ENCODE measurements at regions not wholly inside any gene's neighbourhood (a gene's known extent, or its start where the extent isn't known, plus 50 kb on each side); places are given as distances from the start of the nearest gene placed in this dataset.
A peak's percentile ranks its signal among the peaks of the same experiment; 100 is the strongest.
"Not testable (repeated sequence)": the region's sequence is repeated elsewhere in the genome, so short reads cannot be mapped to it uniquely, and the experiment has no call there.

DNA sequence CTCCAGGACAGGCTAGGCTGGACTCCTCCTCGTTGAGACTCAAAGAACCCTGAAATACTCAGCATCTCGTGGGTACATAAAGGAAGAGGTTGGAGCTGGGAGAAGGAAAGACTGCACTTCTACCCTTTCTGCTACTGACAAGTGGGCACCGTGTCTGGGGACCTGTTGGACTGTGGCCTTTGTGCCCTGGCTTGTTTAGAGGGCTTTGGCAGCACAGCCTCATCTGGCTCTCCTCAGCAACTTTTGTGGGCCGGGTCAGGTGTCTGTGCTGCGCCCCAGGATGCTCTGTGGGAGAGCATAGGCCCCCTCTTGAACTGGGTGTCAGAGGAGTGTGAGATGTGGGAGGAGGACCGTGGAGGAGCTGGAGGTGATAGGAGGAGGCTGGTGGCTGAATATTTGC, 142.4 kb downstream of the FCRL5 start:
- no peak for DNase-seq (ENCODE audit: low read depth)

DNA sequence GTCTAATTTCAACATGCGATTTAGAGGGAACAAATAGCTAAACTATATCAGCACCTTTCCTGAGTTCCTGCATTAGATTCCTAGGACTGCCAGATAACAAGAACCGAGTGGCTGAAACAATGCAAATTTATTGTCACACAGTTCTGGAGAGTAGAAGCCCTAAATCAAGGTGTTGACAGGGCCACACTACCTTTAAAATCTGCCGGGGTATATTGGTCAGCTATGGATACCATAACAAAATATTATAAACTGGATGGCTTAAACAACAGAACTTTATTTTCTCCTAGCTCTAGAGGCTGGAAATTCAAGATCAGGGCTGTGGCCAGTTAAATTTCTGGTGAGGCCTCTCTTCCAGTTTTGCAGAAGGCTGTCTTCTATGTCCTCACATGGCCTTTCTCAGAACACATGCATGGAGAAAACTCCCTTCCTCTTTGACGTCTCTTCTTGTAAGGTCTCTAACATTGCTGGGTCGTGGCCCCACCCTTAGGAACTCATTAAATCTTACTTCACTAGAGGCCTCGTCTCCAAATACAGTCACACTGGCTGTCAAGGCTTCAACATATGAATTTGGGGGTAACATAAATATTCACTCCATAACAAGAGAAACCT, 144.3 kb downstream of the FCRL5 start:
- no peak for DNase-seq (ENCODE audit: low read depth)

DNA sequence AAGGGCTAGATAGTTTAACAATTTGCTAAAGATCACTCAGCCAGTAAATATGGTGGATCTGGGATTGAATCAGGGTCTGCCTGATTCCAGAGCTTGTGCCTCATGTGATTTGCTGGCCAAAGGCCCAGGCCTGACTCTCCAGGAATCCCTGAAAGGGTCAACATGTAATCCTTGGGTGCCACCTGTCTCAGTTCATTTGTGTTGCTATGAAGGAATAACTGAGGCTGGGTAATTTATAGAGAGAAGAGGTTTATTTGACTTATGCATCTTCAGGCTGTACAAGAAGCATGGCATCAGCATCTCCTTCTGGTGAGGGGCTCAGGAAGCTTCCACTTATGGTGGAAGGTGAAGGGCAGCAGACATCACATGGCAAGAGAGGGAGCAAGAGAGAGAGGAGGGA, 144.9 kb downstream of the FCRL5 start:
- no peak for DNase-seq (ENCODE audit: low read depth)

DNA sequence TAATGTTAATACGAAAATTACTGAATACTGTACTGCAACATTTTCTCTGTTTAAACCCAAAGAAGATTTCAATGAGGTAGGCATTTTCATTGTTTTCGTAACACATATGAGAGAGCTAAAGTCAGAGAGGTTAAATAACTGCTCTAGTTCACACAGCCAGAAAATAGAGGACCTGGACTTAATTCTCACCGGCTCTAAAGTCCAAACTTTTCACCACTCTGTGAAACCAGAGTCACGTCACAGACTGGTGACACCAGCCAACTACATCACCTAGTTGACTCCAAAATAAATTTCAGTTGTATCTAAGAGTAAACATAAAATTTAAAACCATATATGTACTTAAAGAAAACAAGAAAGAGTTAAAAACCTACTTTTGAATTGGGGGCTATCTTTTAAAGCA, 146.7 kb downstream of the FCRL5 start:
- no peak for DNase-seq (ENCODE audit: low read depth)

DNA sequence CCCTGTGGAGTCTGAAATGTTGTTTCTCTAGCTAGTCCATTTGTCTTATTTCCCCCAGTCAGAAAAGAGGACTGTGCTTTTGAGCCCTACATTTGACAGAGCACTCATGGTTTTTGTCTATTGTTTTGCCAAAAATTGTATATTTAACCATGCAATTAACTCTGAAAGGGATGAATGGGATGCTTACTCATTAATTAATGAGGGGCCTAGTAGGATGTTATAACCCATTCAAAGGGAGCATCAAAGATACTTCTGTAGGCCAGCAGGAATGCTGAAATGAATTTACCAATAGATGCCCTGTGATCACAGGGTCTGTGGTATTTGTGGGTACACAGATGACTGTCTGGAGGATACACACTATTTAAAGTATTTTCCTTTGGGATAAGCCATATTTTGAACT, 147.7 kb downstream of the FCRL5 start:
- DNase-seq (ENCODE audit: low read depth): no peak

DNA sequence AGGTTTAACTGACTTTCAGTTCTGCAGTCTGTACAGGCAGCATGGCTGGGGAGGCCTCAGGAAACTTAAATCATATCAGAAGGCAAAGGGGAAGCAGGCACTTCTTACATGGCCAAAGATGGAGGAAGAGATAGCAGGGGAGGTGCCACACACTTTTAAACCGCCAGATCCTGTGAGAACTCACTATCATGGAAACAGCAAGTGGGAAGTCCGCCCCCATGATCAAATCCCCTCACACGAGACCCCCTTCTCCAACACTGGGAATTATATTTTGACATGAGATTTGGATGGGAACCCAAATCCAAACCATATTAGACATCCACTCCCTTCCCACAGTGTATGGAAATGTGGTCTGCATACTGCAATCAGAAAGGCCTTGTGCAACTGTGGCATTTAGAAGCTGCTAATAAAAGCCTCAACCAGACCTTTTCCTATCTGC, 148.2 kb downstream of the FCRL5 start:
- DNase-seq (ENCODE audit: low read depth): no peak

DNA sequence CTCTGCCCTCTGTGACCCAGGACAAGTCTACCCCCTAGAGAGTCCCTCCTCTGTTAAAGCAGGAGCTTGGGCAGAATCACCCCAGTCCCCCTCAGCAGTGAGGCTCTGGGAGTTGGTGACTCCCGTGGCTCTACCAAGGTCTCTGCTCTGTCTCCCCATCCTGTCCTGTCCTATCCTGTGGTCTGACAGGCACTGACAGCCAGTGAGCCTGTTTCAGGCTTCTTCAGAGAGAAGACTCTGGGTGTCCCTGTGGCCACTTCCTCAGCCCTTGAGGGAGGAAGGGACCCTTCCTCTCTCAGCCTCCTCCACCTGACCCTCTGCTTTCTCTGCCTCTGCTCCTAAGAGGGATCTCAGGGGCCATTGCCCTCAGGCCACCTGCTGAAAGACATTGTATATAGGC, 148.7 kb downstream of the FCRL5 start:
- no peak for DNase-seq (ENCODE audit: low read depth)

DNA sequence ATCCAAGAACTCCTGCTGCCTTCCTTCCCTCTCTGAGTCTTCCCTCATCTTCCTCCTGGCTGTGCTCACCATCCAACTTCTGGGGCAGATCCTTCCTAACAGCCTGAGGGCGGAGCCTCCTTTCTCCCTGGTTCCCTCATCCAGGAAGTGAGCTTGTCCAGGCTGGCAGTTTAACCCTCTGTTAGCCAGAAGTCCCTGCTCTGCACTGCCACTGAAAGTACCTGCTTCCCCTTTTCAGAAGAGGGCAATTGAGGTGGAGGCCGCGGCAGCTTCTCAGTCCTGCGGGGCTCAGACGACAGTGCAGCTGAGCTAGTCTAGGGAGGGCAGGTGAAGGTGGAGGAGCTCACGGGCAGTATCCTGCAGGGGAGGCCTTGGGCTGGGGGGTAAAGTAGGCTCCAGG, 149.1 kb downstream of the FCRL5 start:
- peak; percentile 45 for DNase-seq (ENCODE audit: low read depth)

DNA sequence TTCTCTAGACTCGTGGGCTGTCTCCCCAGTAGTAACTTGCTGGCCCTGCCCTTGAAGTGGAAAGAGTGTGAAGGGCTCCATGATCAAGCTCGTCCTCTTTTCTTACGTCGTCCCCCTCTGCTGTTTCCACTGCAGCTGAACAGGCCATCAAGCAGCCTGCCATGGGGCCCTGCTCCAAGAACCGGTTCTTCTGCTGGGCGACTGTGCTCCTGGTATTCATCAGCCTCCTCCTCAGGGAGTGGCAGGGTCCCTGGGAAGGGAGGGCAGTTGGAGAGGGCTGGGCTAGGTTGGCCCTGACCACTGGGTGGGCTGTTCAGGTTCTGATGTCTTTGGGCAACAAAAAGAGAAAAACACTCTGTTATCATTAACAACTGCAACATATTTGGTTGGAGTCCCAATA, 151.5 kb downstream of the FCRL5 start:
- DNase-seq (ENCODE audit: low read depth): no peak

DNA sequence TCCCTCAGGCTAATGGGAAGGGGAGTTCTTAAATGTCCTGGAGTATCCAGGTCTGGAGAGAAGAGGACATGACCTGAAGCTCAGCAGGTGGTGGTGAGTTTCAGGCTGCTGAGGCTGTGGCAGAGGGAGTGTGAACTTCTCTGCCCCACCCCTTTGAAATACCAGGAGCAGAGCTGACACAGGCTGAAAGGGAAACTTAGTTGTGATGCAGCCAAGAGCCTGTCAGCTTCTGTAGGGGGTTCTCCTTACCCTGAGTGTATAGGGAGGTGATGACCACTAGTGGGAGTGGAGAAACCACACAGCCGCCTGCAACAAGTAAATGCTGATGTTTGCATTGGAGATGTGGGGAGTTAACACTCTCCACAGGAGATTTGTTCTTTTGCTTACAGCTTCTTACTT, 152.3 kb downstream of the FCRL5 start:
- no peak for DNase-seq (ENCODE audit: low read depth)

DNA sequence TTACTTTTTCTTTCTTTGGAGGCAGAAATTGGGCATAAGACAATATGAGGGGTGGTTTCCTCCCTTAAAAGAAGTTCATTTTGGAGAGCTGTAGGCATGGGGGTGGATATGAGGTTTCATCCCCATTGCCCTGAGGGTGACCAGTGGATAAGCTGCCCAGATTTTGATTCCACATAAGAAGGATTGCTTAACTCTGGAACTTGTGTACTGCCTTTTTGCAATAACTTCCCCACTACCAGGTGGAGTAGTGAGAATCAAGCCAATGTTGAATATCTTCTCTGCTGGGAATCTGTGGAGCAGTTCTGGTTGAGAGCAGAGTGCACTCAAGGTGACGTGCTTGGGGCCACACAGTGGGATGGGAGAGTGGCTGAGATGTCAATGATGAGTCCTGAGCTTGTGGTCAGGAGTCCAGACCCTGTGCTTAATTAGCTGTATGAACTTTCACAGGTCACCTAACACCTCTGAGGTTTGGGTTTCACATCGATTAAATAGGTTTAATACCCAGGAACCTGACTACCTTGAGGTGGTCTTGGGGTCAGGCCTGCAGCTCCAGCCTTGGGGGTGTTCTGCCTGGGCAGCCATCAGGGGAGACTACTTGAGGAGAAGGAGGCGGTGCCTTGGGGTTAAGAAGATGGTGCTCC, 152.9 kb downstream of the FCRL5 start:
- no peak for DNase-seq (ENCODE audit: low read depth)

DNA sequence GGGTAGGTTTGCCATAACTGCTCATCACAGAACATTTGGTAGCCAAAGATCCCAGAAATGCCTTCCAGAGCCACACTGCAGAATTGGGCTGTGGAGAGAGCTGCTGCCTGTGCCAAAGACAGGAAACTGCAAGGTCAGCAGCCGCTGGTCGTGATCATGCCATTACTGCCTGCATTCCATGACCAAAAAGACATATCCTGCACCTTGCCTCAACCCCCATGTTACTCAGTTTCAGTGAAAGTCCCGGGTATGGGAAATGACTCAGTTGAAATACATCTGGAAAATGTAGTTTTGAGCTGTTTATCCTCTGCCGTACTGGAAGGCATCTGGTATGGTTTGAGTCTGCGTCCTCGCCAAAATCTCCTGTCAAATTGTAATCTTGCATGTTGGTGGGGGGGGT, 161.7 kb downstream of the FCRL5 start:
- peak; percentile 84 for DNase-seq (ENCODE audit: low read depth)

DNA sequence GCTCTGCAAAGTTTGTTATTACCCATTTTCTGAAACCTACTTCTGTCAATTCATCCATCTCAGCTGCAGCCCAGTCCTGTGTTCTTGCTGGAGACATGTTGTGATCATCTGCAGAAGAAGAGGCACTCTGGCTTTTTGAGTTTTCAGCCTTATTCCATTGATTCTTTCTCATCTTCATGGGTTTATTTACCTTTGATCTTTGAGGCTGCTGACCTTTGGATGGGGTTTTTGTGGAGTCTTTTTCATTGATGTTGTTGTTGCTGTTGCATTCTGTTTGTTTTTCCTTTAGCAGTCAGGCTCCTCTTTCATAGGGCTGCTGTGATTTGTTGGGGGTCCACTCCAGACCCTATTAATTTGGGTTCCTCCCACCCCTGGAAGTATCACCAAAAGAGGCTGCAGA, 164.3 kb downstream of the FCRL5 start:
- no peak for DNase-seq (ENCODE audit: low read depth)

DNA sequence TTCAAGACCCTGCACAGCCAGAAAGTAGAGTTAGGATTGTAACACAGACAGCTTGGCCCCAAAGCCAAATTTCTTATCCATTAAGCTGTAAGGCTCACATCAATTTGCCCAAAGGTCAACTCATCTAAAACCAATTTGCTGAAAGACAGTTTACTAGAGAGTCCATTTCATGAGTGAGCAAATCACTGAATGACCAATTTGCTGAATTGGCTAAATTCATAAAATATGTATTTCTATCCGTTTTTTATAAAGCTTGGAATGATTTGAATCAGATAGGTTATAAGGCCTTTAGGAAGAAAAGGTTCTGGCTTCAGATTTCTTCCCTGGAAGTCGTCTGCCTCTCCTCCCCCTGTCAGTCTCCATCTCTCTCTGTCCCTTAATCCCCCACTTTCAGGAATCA, 168.1 kb downstream of the FCRL5 start:
- no peak for DNase-seq (ENCODE audit: low read depth)

DNA sequence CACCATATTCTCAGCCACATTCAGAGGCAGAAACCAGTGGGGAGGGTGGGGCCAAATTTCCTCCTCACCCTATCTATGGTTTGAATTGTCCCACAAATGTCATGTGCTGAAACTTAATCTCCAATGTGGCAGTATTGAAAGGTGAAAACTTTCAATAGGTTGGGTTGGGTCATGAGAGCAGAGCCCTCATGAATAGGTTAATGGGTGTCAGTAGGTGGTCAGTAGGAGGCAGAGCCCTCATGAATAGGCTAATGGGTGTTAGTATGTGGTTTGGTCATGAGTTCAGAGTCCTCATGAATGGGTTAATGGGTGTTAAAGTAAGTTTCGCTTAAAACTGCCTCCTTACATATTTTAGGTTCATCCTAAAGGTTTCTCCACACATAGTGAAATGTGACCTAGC, 170.0 kb downstream of the FCRL5 start:
- no peak for DNase-seq (ENCODE audit: low read depth)

DNA sequence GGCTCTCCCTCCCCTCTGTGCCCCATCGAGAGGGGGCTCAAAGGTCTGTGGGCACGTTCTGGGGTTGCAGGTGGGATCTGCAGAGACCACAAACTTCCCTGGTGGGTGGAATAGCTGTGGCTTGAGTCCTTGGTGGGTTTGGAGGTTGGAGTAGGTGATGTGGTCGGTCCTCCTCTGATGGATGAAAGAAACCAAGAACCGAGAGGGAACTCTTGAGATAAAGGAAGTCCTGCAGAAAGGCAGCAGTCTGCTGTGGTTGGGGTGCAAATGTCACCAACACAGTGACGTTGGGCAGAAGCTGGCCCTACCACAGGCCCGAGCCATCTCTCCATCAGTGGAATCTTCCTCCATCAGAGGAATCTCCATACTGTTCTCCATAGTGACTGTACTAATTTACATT, 171.8 kb downstream of the FCRL5 start:
- DNase-seq (ENCODE audit: low read depth): no peak

DNA sequence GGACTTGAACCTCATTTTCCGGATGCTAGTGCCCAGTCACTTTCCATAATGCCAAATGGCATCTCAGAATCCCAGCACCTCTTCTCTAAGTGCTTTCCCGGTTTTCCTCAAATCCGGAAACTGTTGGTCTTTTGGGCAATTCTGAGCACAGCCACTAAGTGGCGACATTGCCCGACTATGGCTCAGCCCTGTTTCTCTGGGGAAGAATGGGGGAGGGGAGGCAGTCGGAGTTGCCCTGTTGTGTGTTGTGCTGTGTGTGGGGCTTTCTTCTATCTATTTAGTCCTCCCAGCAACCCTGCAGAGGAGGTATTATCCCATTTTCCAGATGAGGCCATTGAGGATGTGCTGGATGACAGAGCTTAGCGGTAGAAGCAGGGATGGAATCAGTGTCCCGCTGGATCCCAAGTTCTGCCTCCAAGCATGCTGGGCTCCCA, 175.0 kb downstream of the FCRL5 start:
- DNase-seq (ENCODE audit: low read depth): peak; percentile 61

DNA sequence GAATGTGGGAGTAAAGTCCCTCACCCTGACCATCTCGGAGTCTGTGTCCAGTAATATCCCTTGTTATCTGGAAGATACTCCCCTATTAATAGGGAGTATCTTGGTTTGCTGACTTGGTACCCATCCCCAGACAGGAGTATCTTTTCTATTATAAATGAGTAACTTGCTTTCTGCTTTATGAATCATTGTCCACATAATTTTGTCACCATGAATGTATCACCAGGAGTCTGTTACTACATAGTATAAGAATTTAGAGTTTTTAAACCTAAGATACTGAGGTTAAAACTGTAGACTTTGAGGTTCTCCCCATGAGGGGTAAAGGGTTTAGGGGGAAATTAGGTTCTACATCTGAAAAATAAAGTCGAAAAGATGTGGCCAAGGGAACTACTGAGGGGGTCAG, 175.6 kb downstream of the FCRL5 start:
- DNase-seq (ENCODE audit: low read depth): no peak

DNA sequence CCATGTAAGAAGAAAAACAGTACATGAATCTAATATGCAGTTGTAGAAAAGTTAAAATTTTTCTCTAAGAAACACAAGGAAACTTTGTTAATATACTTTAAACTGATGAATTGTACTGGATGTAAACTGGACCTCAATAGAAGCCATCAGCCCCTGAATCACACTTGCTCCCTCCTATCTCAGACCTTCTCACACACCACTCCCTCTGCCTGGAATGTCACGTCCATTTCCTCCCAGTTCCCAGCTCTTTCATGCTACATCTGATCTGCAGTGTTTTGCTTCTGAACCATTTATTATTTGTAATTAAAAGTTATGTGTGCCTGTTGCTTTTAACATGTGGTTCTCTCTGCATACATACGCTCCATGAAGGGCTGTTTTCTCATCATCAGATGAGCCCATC, 180.0 kb downstream of the FCRL5 start:
- DNase-seq (ENCODE audit: low read depth): not testable (repeated sequence)

DNA sequence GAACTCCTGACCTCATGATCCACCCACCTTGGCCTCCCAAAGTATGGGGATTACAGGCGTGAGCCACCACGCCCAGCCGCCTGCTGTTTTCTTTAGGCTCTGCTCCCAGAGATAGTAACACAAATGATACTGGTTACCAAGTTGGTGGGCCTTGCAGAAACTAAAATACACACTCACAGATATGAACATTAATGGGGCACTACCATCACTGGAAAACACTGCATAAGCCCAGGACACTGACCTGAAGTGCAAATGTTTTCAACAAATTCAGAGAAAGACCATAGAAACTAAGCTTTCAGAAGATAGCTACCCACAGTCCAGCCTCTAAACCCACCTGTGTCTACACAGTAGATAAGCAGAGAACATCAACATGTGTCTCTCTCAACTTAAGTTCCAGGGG, 180.5 kb downstream of the FCRL5 start:
- no peak for DNase-seq (ENCODE audit: low read depth)

DNA sequence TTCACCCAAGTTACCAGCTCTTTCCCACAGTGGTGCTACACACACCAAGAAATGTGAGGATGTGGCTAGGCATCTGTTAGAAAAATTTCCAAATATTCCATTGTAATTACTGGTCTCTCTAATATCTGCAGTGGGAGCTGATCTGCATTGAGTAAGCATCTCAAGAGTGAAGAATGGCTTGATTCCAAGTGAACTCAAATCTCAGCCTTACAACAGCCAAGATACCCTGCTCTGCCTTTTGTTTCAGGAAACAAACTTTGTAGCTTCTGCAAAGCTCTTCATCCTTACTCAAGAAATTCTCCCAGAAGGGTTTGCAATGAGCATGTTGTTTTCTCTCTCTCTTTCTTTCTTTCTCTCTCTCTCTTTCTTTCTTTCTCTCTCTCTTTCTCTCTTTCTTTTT, 181.1 kb downstream of the FCRL5 start:
- no peak for DNase-seq (ENCODE audit: low read depth)

DNA sequence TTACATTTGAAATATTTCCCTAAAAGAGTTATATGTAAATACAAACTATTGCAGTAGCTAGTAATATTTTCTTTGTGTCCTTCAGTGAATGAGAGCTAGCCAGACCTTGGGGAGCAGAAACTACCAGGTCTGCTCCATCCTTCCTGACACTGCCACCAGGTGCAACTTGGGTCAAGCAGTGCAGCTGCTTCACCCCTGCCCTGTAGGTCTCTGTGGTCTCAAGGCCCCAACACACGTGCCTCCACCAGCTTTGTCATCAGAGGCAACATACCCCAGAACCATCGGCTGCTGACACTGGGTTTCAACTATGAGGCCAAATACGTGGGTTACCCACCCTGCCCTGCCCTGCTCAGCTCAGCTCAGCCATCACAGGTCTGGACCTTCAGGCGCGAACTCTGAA, 181.6 kb downstream of the FCRL5 start:
- DNase-seq (ENCODE audit: low read depth): no peak

DNA sequence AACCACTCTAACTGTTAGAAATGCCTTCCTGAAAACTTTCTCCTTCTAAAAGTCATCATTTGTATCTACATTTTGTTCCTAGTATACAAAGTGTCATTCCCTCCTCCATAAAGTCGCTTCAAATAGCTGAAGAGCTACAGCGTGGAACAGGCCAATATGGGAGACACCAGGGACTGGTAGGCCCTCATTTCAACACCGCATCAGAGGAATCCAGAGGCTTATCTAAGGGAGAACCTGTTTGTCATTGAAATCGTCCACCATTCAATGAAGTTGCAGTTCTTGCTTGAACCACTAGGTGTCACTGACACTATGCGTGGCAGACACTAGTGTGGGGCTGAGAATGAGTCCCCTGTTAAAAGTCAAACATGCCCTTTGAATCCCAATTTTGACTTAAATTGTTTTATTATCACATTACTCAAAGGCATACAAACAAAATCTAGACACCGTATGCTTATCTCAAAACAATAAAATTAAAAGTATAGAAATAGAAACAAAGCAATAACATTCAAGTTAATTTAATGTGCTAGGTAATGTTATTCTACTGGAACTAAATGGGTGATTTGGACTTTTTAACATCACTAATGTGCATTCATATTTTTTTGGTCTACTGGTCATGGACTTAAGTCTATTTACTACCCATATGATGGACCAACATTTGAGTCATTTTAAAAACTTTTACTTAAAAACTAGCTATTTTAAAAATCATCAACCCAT, 182.3 kb downstream of the FCRL5 start:
- DNase-seq (ENCODE audit: low read depth): peak; percentile 55

DNA sequence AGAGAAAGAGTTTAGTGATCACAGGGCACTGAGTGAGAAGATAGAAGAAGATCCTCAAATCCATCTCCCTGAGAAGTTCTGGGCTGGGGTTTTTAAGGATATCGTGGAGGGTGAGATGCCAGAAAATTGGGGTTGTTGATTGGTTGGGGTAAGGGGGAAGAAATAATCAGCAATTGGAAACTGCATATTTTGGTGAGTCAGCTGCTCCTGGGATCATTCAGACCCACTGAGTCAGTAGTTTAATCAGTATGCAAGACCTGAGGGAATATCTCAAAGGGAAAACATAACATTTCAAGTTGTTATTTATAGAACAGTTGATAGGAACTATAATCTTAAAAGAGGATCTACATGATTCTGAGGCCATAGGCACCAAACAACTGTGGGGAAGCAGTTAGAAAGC, 183.4 kb downstream of the FCRL5 start:
- not testable (repeated sequence) for DNase-seq (ENCODE audit: low read depth)

Measured in EH (cell line).